Nephron progenitor cell (in vitro differentiated cells): ENCODE measurements at regions not wholly inside any gene's neighbourhood (a gene's known extent, or its start where the extent isn't known, plus 50 kb on each side); places are given as distances from the start of the nearest gene placed in this dataset.

Source experiments
- DNase-seq: peaks from one replicate; pipeline ENCODE4 v3.0.0; 2021
- H3K27ac Mint-ChIP-seq: 2 replicates; pipeline ENCODE4 v1.8.0; 2021; ENCODE audit warnings: mild to moderate bottlenecking, moderate library complexity, mixed read lengths
- H3K27me3 Mint-ChIP-seq: 2 replicates; pipeline ENCODE4 v1.8.0; 2021; ENCODE audit warnings: mild to moderate bottlenecking, low read depth, mixed read lengths; ENCODE audit not compliant: poor library complexity
- H3K36me3 Mint-ChIP-seq: 2 replicates; pipeline ENCODE4 v1.8.0; 2021; ENCODE audit warnings: low read depth, mixed read lengths
- H3K4me1 Mint-ChIP-seq: 2 replicates; pipeline ENCODE4 v1.8.0; 2021; ENCODE audit warnings: mixed read lengths
- H3K4me3 Mint-ChIP-seq: 2 replicates; pipeline ENCODE4 v1.8.0; 2021; ENCODE audit warnings: mild to moderate bottlenecking, moderate library complexity, mixed read lengths
- H3K9me3 Mint-ChIP-seq: 2 replicates; pipeline ENCODE4 v1.8.0; 2021; ENCODE audit warnings: mild to moderate bottlenecking, moderate library complexity, mixed read lengths
- CTCF ChIP-seq: fragments of 200-600 bp; sonication (generic); IDR thresholded peaks from 2 replicates; pipeline ENCODE4 v1.5.0; 2021; ENCODE audit warnings: antibody characterized with exemption

GRCh38 chr22:44387486-44387885, 74.7 kb upstream of the SHISAL1 start:
- H3K4me1 Mint-ChIP-seq = peaks cover 77% of the 10 kb centered on the region

GRCh38 chr22:44386386-44387035, 73.8 kb upstream of the SHISAL1 start:
- DNase-seq = no peak
- Mint-ChIP-seq H3K4me1 (peaks cover 77% of the 10 kb centered on the region), H3K27me3 (peaks cover 32% of the 10 kb centered on the region), H3K36me3 (no peaks in the 10 kb centered on the region), H3K4me3 (no peak overlapping the region), H3K27ac (no peak overlapping the region), H3K9me3 (no peaks in the 10 kb centered on the region)
- TF ChIP-seq CTCF = no peak

More at GRCh38 chr22:44387486-44387885, 74.7 kb upstream of the SHISAL1 start:
- Mint-ChIP-seq H3K4me3 (no peak overlapping the region), H3K27ac (no peak overlapping the region), H3K27me3 (peaks cover 32% of the 10 kb centered on the region), H3K9me3 (no peaks in the 10 kb centered on the region), H3K36me3 (no peaks in the 10 kb centered on the region)
- TF ChIP-seq CTCF = no peak
- DNase-seq = no peak

GRCh38 chr22:44385781-44386180, 73.0 kb upstream of the SHISAL1 start:
- DNase-seq = no peak
- Mint-ChIP-seq H3K4me1 (peaks cover 77% of the 10 kb centered on the region), H3K9me3 (no peaks in the 10 kb centered on the region), H3K27me3 (peaks cover 32% of the 10 kb centered on the region), H3K4me3 (no peak overlapping the region), H3K27ac (no peak overlapping the region), H3K36me3 (no peaks in the 10 kb centered on the region)
- TF ChIP-seq CTCF = no peak

- Mint-ChIP-seq H3K27ac (no peak overlapping the region), H3K36me3 (no peaks in the 10 kb centered on the region), H3K4me3 (no peak overlapping the region), H3K27me3 (peaks cover 33% of the 10 kb centered on the region), H3K4me1 (peaks cover 77% of the 10 kb centered on the region), H3K9me3 (no peaks in the 10 kb centered on the region)
- no peak for DNase-seq
- TF ChIP-seq CTCF = no peak
Measured at GRCh38 chr22:44385296-44385610, 72.5 kb upstream of the SHISAL1 start.

- H3K9me3 Mint-ChIP-seq = no peaks in the 10 kb centered on the region
- DNase-seq = no peak
- H3K4me3 Mint-ChIP-seq = no peak overlapping the region
Measured at GRCh38 chr22:44384563-44385295, 72.0 kb upstream of the SHISAL1 start.

More at GRCh38 chr22:44384563-44385295, 72.0 kb upstream of the SHISAL1 start:
- no peaks in the 10 kb centered on the region for H3K36me3 Mint-ChIP-seq
- H3K27ac Mint-ChIP-seq = no peak overlapping the region
- peaks cover 75% of the 10 kb centered on the region for H3K4me1 Mint-ChIP-seq
- peaks cover 37% of the 10 kb centered on the region for H3K27me3 Mint-ChIP-seq
- TF ChIP-seq CTCF = no peak
